A549 (cell line): ENCODE measurements at regions not wholly inside any gene's neighbourhood (a gene's known extent, or its start where the extent isn't known, plus 50 kb on each side); places are given as distances from the start of the nearest gene placed in this dataset.

Source experiments
- EP300 ChIP-seq, 2 experiments: fragments of >200 bp; sonication (Bioruptor Twin); formaldehyde crosslinking; IDR thresholded peaks; 2 replicates in 1 of 2; 3 replicates in 1 of 2; pipeline ENCODE4 v1.6.1; 2016 to 2017
- ESRRA ChIP-seq: fragments of 150-350 bp; IDR thresholded peaks from 2 replicates; pipeline ENCODE4 v1.6.1; 2014; ENCODE audit warnings: mild to moderate bottlenecking, low read length, borderline replicate concordance
- POLR2A ChIP-seq: IDR thresholded peaks from 2 replicates; pipeline ENCODE4 v1.6.1; 2012; ENCODE audit warnings: mild to moderate bottlenecking, low read length
- TF ChIP-seq, protein P1 (sequence below): fragments of >200 bp; sonication (Bioruptor Twin); formaldehyde crosslinking; IDR thresholded peaks from 3 replicates; pipeline ENCODE4 v1.5.1; 2016
- TF ChIP-seq, protein P2 (sequence below): IDR thresholded peaks from 2 replicates; pipeline ENCODE4 v1.6.1; 2012

- TF ChIP-seq, protein P1, sequence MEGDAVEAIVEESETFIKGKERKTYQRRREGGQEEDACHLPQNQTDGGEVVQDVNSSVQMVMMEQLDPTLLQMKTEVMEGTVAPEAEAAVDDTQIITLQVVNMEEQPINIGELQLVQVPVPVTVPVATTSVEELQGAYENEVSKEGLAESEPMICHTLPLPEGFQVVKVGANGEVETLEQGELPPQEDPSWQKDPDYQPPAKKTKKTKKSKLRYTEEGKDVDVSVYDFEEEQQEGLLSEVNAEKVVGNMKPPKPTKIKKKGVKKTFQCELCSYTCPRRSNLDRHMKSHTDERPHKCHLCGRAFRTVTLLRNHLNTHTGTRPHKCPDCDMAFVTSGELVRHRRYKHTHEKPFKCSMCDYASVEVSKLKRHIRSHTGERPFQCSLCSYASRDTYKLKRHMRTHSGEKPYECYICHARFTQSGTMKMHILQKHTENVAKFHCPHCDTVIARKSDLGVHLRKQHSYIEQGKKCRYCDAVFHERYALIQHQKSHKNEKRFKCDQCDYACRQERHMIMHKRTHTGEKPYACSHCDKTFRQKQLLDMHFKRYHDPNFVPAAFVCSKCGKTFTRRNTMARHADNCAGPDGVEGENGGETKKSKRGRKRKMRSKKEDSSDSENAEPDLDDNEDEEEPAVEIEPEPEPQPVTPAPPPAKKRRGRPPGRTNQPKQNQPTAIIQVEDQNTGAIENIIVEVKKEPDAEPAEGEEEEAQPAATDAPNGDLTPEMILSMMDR: no peak
- TF ChIP-seq POLR2A (no peak), ESRRA (no peak), EP300 (IDR thresholded peaks at IDR 0.05) (no peak)
- TF ChIP-seq, protein P2, sequence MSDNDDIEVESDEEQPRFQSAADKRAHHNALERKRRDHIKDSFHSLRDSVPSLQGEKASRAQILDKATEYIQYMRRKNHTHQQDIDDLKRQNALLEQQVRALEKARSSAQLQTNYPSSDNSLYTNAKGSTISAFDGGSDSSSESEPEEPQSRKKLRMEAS: no peak
Observed at GRCh38 chr6:1230689-1231605, 81.0 kb upstream of the FOXQ1 start.
